Stomach (tissue), 8 donors: ENCODE measurements at regions not wholly inside any gene's neighbourhood (a gene's known extent, or its start where the extent isn't known, plus 50 kb on each side); places are given as distances from the start of the nearest gene placed in this dataset.
"Not testable (repeated sequence)": the region's sequence is repeated elsewhere in the genome, so short reads cannot be mapped to it uniquely, and the experiment has no call there.

Source experiments
- DNase-seq, 2 donors: peaks; one replicate each; pipeline versions ENCODE4 v3.0.0 to v3.0.0-alpha.2; 2013 to 2019
- H3K27ac ChIP-seq, 5 donors: fragments of 200-600 bp in 4 of 5; sonication (generic) in 4 of 5; one replicate each; pipeline ENCODE4 v1.5.1; 2013 to 2019; ENCODE audit warnings: mild to moderate bottlenecking in 1 of 5, moderate library complexity in 1 of 5
- H3K27me3 ChIP-seq, 3 donors: fragments of 200-600 bp; sonication (generic); one replicate each; pipeline ENCODE4 v1.5.1; 2017 to 2019; ENCODE audit warnings: mixed run types in 1 of 3
- H3K36me3 ChIP-seq, 4 donors: fragments of 200-600 bp; sonication (generic); 1 replicate in 3 of 4; 2 replicates in 1 of 4; pipeline ENCODE4 v1.5.1; 2016 to 2019
- H3K4me1 ChIP-seq, 4 donors: fragments of 200-600 bp; sonication (generic); one replicate each; pipeline ENCODE4 v1.5.1; 2016 to 2019
- H3K4me3 ChIP-seq, 4 donors: fragments of 200-600 bp; sonication (generic) in 3 of 4; one replicate each; pipeline ENCODE4 v1.5.1; 2016 to 2019; ENCODE audit warnings: mild to moderate bottlenecking in 1 of 4
- H3K9me3 ChIP-seq, 4 donors: fragments of 200-600 bp; sonication (generic); one replicate each; pipeline ENCODE4 v1.5.1; 2016 to 2019
- EP300 ChIP-seq: sonication (generic); formaldehyde crosslinking; IDR thresholded peaks from one replicate; pipeline ENCODE4 v1.6.1; 2017; ENCODE audit warnings: antibody characterized with exemption
- POLR2A ChIP-seq, 4 donors: fragments of 450-650 bp; IDR thresholded peaks; one replicate each; pipeline ENCODE4 v1.6.1; 2016; ENCODE audit warnings: antibody characterized with exemption in 4 of 4, control low read depth in 2 of 4, mild to moderate bottlenecking in 1 of 4, moderate library complexity in 1 of 4
- POLR2AphosphoS5 ChIP-seq, 3 donors: sonication (generic); formaldehyde crosslinking; IDR thresholded peaks; one replicate each; pipeline ENCODE4 v1.6.1; 2016; ENCODE audit warnings: antibody characterized with exemption in 3 of 3
- WGBS, 5 donors: extraction: QIAGEN DNeasy Blood & Tissue Kit in 3 of 5; methylation state at CpG; one replicate each; pipeline versions ENCODE4 v1.1.5 to v1.1.7; 2013 to 2018; 5-methylcytosine and 5-hydroxymethylcytosine counted together
- intact Hi-C: fragments of 100-400 bp; cut with DNase I; formaldehyde crosslinking; loops from one replicate; pipeline ENCODE4 v1.15.1; 2023; ENCODE audit warnings: low total_unique reads
- TF ChIP-seq, protein P1 (sequence below), 7 experiments: fragments of 450-650 bp in 4 of 7; fragments of 200-600 bp in 3 of 7; sonication (generic) in 3 of 7; IDR thresholded peaks; one replicate each; pipeline ENCODE4 v1.5.1; 2016 to 2019; ENCODE audit warnings: antibody characterized with exemption in 7 of 7, control low read depth in 2 of 7, mild to moderate bottlenecking in 1 of 7
- donor health status: healthy with polysubstance abuse.
- donor health status: Bipolar disorder and iron deficiency.
- donor health status: healthy.

DNA sequence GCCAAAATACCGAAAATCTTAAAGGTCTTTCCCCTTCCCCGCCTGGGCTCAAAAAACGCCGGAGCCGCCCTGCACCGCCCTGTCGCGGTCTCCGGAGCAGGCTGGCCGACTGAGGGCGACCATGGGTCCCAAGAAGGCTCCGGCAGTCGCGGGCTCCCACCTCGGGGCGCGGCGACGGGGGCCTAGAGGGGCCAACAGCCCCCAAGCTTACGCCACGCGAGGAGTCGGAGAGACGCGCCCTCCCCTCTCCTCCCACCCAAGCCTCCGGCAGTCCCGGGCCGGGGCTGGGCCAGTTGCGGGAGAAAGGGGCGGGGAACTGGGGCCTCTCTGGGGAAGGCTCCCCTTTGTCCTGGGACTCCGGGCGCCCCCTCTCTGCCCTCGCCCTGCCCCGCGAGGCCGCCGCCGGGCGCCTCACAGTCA, 69.2 kb downstream of the GOLGA8B start:
- peak overlapping the region in 4 of 5 donors; percentile 20 to 70 (median 54) for H3K27ac ChIP-seq
- intact Hi-C loops: no loop called here
- TF ChIP-seq POLR2A (IDR thresholded peaks at IDR 0.05) (no peak), POLR2AphosphoS5 (IDR thresholded peaks at IDR 0.05) (no peak), EP300 (no peak)
- TF ChIP-seq, protein P1, sequence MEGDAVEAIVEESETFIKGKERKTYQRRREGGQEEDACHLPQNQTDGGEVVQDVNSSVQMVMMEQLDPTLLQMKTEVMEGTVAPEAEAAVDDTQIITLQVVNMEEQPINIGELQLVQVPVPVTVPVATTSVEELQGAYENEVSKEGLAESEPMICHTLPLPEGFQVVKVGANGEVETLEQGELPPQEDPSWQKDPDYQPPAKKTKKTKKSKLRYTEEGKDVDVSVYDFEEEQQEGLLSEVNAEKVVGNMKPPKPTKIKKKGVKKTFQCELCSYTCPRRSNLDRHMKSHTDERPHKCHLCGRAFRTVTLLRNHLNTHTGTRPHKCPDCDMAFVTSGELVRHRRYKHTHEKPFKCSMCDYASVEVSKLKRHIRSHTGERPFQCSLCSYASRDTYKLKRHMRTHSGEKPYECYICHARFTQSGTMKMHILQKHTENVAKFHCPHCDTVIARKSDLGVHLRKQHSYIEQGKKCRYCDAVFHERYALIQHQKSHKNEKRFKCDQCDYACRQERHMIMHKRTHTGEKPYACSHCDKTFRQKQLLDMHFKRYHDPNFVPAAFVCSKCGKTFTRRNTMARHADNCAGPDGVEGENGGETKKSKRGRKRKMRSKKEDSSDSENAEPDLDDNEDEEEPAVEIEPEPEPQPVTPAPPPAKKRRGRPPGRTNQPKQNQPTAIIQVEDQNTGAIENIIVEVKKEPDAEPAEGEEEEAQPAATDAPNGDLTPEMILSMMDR (IDR thresholded peaks at IDR 0.05): no peak

DNA sequence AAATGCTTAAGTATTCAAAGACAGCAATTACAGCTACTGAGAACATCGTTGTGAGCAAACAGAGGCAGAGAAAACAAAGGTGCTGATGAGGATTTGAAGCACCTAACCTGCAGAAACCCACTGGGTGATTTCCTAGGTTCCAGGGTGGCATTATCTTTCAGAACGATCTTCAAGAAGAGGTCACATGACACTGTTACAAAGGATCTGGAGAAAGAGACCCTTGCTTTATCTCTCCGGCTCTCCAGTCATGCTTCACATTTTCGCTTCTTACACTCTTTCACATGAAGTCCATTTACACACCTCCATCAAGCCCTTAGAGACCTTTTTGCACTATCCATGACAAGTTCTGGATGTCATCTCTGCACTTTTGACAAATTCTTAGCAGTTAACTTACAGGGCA, 70.8 kb downstream of the GOLGA8B start:
- intact Hi-C loops: no loop called here
- H3K4me3 ChIP-seq: no peak overlapping the region
- peaks cover 0 to 22% (median 11%) of the 10 kb centered on the region in 4 donors for H3K4me1 ChIP-seq
- no peaks in the 10 kb centered on the region for H3K36me3 ChIP-seq
- TF ChIP-seq EP300 (no peak), POLR2A (IDR thresholded peaks at IDR 0.05) (no peak), POLR2AphosphoS5 (IDR thresholded peaks at IDR 0.05) (no peak)
- TF ChIP-seq, protein P1 (IDR thresholded peaks at IDR 0.05): no peak
- no peak overlapping the region for H3K27ac ChIP-seq
- peaks cover 0 to 39% (median 0%) of the 10 kb centered on the region in 3 donors for H3K27me3 ChIP-seq
- no peaks in the 10 kb centered on the region for H3K9me3 ChIP-seq
- 28 to 54% (median 32%) methylated on average over 4 of the region's 4 CpGs for WGBS, 5 donors
- no peak for DNase-seq

More for the DNA sequence above, 69.2 kb downstream of the GOLGA8B start:
- WGBS, 5 donors: 0 to 6% (median 1%) methylated on average over 15 to 39 of the region's 39 CpGs; no CpG with 5 or more reads in 1 of the 5 donors
- H3K9me3 ChIP-seq: no peaks in the 10 kb centered on the region
- DNase-seq: peak in 1 of 2 donors; percentile 77
- H3K4me1 ChIP-seq: peaks cover 0 to 22% (median 11%) of the 10 kb centered on the region in 4 donors
- peaks cover 0 to 39% (median 0%) of the 10 kb centered on the region in 3 donors for H3K27me3 ChIP-seq
- no peaks in the 10 kb centered on the region for H3K36me3 ChIP-seq
- H3K4me3 ChIP-seq: peak overlapping the region; percentile 57 to 72 (median 66)

DNA sequence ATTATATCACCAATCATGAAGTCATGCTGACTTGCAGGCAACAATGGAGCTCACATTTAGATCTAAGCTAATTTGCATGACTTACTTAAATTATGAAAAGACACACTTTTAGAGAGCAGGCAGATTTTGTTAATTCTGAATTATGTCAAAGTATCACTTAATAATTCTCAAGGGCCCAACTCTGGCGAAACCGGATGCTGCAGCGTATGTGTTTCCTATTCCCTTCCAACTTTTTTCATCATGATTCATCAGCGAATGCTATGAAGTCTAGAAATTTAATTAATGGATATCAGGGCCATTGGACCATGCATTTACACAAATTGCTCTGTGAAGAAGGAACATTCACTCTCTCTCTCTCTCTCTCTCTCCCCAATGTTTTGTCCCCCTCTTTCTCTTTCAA, 63.5 kb upstream of the GOLGA8A start:
- intact Hi-C loops: no loop called here
- H3K27ac ChIP-seq: no peak overlapping the region
- H3K36me3 ChIP-seq: no peaks in the 10 kb centered on the region
- no peak for DNase-seq
- TF ChIP-seq EP300 (no peak), POLR2A (IDR thresholded peaks at IDR 0.05) (no peak), POLR2AphosphoS5 (IDR thresholded peaks at IDR 0.05) (no peak)
- TF ChIP-seq, protein P1 (IDR thresholded peaks at IDR 0.05): no peak
- H3K4me3 ChIP-seq: no peak overlapping the region
- WGBS, 5 donors: 83 to 91% (median 86%) methylated on average over 4 of the region's 4 CpGs
- H3K4me1 ChIP-seq: peaks cover 0 to 7% (median 6%) of the 10 kb centered on the region in 4 donors
- H3K27me3 ChIP-seq: peaks cover 5 to 28% (median 5%) of the 10 kb centered on the region in 3 donors
- no peaks in the 10 kb centered on the region for H3K9me3 ChIP-seq

DNA sequence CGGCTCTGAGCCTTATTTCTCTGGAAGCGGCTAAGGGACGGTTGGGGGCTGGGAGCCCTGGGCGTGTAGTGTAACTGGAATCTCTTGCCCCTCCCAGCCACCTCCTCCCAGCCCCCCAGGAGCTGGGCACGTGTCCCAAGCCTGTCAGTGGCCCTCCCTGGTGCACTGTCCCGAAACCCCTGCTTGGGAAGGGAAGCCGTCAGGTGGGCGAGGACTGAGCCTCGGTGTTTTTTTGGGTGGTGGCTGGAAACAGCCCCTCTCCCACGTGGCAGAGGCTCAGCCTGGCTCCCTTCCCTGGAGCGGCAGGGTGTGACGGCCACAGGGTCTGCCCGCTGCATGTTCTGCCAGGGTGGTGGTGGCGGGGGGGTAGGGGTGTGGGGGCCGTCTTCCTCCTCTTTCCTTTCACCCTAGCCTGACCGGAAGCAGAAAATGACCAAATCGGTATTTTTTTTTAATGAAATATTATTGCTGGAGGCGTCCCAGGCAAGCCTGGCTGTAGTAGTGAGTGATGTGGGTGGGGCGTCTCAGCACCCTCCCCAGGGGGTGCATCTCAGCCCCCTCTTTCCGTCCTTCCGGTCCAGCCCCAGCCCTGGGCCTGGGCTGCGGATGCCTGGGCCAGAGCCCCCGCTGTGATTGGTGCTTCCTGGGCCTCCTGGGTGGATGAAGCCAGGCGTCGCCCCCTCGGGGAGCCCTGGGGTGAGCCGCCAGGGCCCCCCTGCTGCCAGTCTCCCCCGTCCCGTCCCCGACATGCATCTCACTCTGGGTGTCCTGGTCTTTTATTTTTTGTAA, 58.8 kb upstream of the GOLGA8A start:
- H3K27me3 ChIP-seq: peaks cover 10 to 74% (median 15%) of the 10 kb centered on the region in 3 donors
- H3K9me3 ChIP-seq: peaks cover 0 to 13% (median 4%) of the 10 kb centered on the region in 4 donors
- H3K4me1 ChIP-seq: peaks cover 0 to 29% (median 14%) of the 10 kb centered on the region in 4 donors
- peak overlapping the region in 1 of 4 donors; percentile 9 for H3K4me3 ChIP-seq
- no peak for TF ChIP-seq POLR2AphosphoS5 (IDR thresholded peaks at IDR 0.05)
- no peak for TF ChIP-seq POLR2A (IDR thresholded peaks at IDR 0.05)
- TF ChIP-seq, protein P1 (IDR thresholded peaks at IDR 0.05): no peak
- no peak for TF ChIP-seq EP300
- 12 to 25% (median 18%) methylated on average over 19 to 29 of the region's 30 CpGs for WGBS, 5 donors
- no peak for DNase-seq
- no peak overlapping the region for H3K27ac ChIP-seq
- intact Hi-C loops: no loop called here
- H3K36me3 ChIP-seq: no peaks in the 10 kb centered on the region

DNA sequence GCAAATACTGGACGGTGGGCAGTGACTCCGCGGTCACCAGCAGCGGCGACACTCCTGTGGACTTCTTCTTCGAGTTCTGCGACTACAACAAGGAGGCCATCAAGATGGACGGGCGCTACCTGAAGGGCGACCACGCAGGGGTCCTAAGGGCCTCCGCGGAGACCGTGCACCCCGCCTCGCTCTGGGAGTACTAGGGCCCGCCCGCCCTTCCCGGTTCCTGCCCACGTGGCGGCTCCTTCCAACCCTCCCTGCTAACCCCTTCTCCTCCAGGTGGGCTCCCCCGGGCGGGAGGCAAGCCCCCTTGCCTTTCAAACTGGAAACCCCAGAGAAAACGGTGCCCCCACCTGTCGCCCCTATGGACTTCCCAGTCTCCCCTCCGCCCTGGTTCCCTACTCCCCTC, 58.1 kb upstream of the GOLGA8A start:
- H3K27me3 ChIP-seq: peaks cover 10 to 81% (median 15%) of the 10 kb centered on the region in 3 donors

More for the DNA sequence above, 58.1 kb upstream of the GOLGA8A start:
- H3K27ac ChIP-seq, DNase-seq, H3K36me3 ChIP-seq, intact Hi-C loops, H3K4me3 ChIP-seq: not testable (repeated sequence)
- Histone ChIP-seq H3K9me3 (peaks cover 0 to 18% (median 6%) of the 10 kb centered on the region in 4 donors), H3K4me1 (peaks cover 0 to 29% (median 14%) of the 10 kb centered on the region in 4 donors)
- 9 to 33% (median 15%) methylated on average over 12 to 26 of the region's 26 CpGs for WGBS, 5 donors
